HCT116 (cell line): ENCODE measurements at regions not wholly inside any gene's neighbourhood (a gene's known extent, or its start where the extent isn't known, plus 50 kb on each side); places are given as distances from the start of the nearest gene placed in this dataset.

Experiments used
- ATAC-seq: fragments of 200-7000 bp; cut with Tn5 transposase; 2 replicates; pipeline ENCODE4 v1.9.1; 2020; ENCODE audit warnings: mild to moderate bottlenecking, moderate library complexity
- BruUV-seq: library from RNA; stranded (reverse); fragments of 400-500 nt; replicated peaks from 2 replicates; lab custom pipeline; 2021; lab: Mats Ljungman, UMichigan
- CTCF ChIA-PET: fragments of 300-600 bp; sonication (Branson Sonifier 250); formaldehyde crosslinking; loops from one replicate; lab custom pipeline; 2021; ENCODE audit warnings: antibody characterized with exemption; lab: Charles Lee
- POLR2A ChIA-PET: fragments of 300-600, 350-600 bp; sonication (Branson Sonifier 250); formaldehyde crosslinking; loops from one replicate; lab custom pipeline; 2021; ENCODE audit warnings: antibody characterized with exemption; lab: Charles Lee
- RAD21 ChIA-PET, 2 experiments: fragments of 300-600 bp; sonication (Branson Sonifier 250); formaldehyde crosslinking; loops; one replicate each; lab custom pipeline; 2023; ENCODE audit warnings: low total read pairs in 2 of 2; ENCODE audit not compliant: uncharacterized antibody in 2 of 2, unreplicated experiment in 2 of 2, low non-redundant PET in 1 of 2; lab: Charles Lee
- DNase-seq: peaks from one replicate; pipeline ENCODE4 v3.0.0-alpha.2; 2010; ENCODE audit warnings: low read depth, low spot score
- H2AFZ ChIP-seq: fragments of 200-600 bp; shearing (Covaris generic), sonication (generic); 2 replicates; pipeline ENCODE4 v1.6.1; 2017; ENCODE audit warnings: low read depth, mixed run types, mixed read lengths, antibody characterized with exemption, low read length; ENCODE audit not compliant: poor library complexity, severe bottlenecking
- H3K27ac ChIP-seq: 2 replicates; pipeline ENCODE4 v1.5.1; 2012; ENCODE audit warnings: low read depth, low read length
- H3K27me3 ChIP-seq: fragments of 200-600 bp; sonication (generic); 2 replicates; pipeline ENCODE4 v1.6.1; 2016; ENCODE audit warnings: mixed run types, low read length, mixed read lengths; ENCODE audit not compliant: insufficient read depth
- H3K36me3 ChIP-seq, 2 experiments: fragments of 200-500 bp in 1 of 2; fragments of 200-600 bp in 1 of 2; sonication (Bioruptor generic) in 1 of 2; sonication (generic) in 1 of 2; 2 replicates each; pipeline versions ENCODE4 v1.5.1 to v1.6.1; 2014 to 2016; ENCODE audit warnings: low read length in 2 of 2, inconsistent platforms in 1 of 2, mixed read lengths in 1 of 2, mixed run types in 1 of 2; ENCODE audit not compliant: insufficient read depth in 2 of 2, control insufficient read depth in 1 of 2
- H3K4me1 ChIP-seq, 2 experiments: fragments of 200-600 bp in 1 of 2; sonication (generic) in 1 of 2; 2 replicates each; pipeline versions ENCODE4 v1.5.1 to v1.6.1; 2012 to 2017; ENCODE audit warnings: low read length in 2 of 2, inconsistent platforms in 1 of 2, mild to moderate bottlenecking in 1 of 2, mixed read lengths in 1 of 2, mixed run types in 1 of 2, moderate library complexity in 1 of 2; ENCODE audit not compliant: insufficient read depth in 2 of 2, control insufficient read depth in 1 of 2
- H3K4me2 ChIP-seq: fragments of 200-600 bp; sonication (generic); 2 replicates; pipeline ENCODE4 v1.6.1; 2017; ENCODE audit warnings: mixed run types, low read length, mixed read lengths
- H3K4me3 ChIP-seq, 2 experiments: fragments of 200-600 bp in 1 of 2; sonication (generic) in 1 of 2; replicated peaks in 1 of 2; 2 replicates each; pipeline ENCODE4 v1.5.1; 2011 to 2016; ENCODE audit warnings: low read length in 2 of 2, control low read depth in 1 of 2, low read depth in 1 of 2, mild to moderate bottlenecking in 1 of 2, mixed read lengths in 1 of 2, mixed run types in 1 of 2
- H3K79me2 ChIP-seq: fragments of 200-600 bp; sonication (generic); 2 replicates; pipeline ENCODE4 v1.6.1; 2017; ENCODE audit warnings: mild to moderate bottlenecking, mixed run types, low read length, moderate library complexity, mixed read lengths; ENCODE audit not compliant: insufficient read depth
- H3K9ac ChIP-seq: fragments of 200-600 bp; sonication (generic); 2 replicates; pipeline ENCODE4 v1.6.1; 2016; ENCODE audit warnings: low read length, mixed read lengths
- H3K9me2 ChIP-seq: fragments of 200-600 bp; sonication (generic), shearing (Covaris generic); 2 replicates; pipeline ENCODE4 v1.6.1; 2017; ENCODE audit warnings: mixed run types, mild to moderate bottlenecking, moderate library complexity; ENCODE audit not compliant: insufficient read depth
- H3K9me3 ChIP-seq, 2 experiments: fragments of 200-500 bp in 1 of 2; fragments of 200-600 bp in 1 of 2; sonication (Bioruptor generic) in 1 of 2; sonication (generic) in 1 of 2; 2 replicates each; pipeline ENCODE4 v1.6.1; 2014 to 2017; ENCODE audit warnings: low read length in 2 of 2, mixed read lengths in 2 of 2, inconsistent platforms in 1 of 2, low read depth in 1 of 2, mild to moderate bottlenecking in 1 of 2, mixed run types in 1 of 2, moderate library complexity in 1 of 2; ENCODE audit not compliant: control insufficient read depth in 1 of 2, insufficient read depth in 1 of 2
- H4K20me1 ChIP-seq: fragments of 200-600 bp; sonication (generic), shearing (Covaris generic); 2 replicates; pipeline ENCODE4 v1.6.1; 2017; ENCODE audit warnings: mixed run types, mild to moderate bottlenecking, moderate library complexity; ENCODE audit not compliant: insufficient read depth
- EGR1 ChIP-seq: IDR thresholded peaks from 2 replicates; pipeline ENCODE4 v1.6.1; 2012; ENCODE audit warnings: low read depth
- ELF1 ChIP-seq: IDR thresholded peaks from 2 replicates; pipeline ENCODE4 v1.6.1; 2012; ENCODE audit warnings: low read depth, borderline replicate concordance
- EZH2 ChIP-seq: fragments of 200-600 bp; sonication (generic); IDR thresholded peaks from 2 replicates; pipeline ENCODE4 v1.6.1; 2017; ENCODE audit warnings: antibody characterized with exemption, mixed run types
- FOSL1 ChIP-seq: IDR thresholded peaks from 2 replicates; pipeline ENCODE4 v1.6.1; 2012; ENCODE audit warnings: low read depth
- JUND ChIP-seq: IDR thresholded peaks from 2 replicates; pipeline ENCODE4 v1.6.1; 2012
- SP1 ChIP-seq: IDR thresholded peaks from 2 replicates; pipeline ENCODE4 v1.6.1; 2012; ENCODE audit warnings: low read depth
- ZNF274 ChIP-seq: fragments of 200-500 bp; sonication (Bioruptor generic); IDR thresholded peaks from 2 replicates; pipeline ENCODE4 v1.6.1; 2014; ENCODE audit warnings: mild to moderate bottlenecking, low read depth, low read length, inconsistent platforms
- intact Hi-C: fragments of 100-400 bp; cut with micrococcal nuclease; formaldehyde crosslinking; loops from 2 replicates; pipeline ENCODE4 v1.10.0; 2022
- TF ChIP-seq, protein P1 (sequence below): IDR thresholded peaks from 2 replicates; pipeline ENCODE4 v1.6.1; 2011; ENCODE audit warnings: mild to moderate bottlenecking, low read length, moderate library complexity; ENCODE audit not compliant: insufficient replicate concordance; ENCODE audit errors: extremely low read depth

DNA sequence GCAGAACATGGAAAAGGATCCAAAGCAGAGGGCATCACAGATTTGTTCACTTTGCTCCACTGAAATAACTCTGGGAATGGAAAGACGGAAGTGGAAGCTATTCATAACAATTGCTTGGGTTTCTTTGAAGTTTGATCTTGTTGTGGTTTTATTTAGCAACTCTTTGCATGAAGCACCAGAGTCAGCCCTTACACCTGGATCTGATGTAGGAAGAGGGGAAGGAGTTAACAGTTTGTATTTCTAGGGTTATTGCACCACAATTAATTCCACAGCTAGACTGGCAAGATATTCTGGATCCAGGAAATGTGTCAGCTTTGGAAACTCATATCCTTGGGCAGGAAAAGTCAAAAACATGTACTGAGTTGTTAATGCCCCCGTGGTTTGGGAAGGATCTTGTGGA is 1143.4 kb downstream of the CNTNAP5 start (continued):
- TF ChIP-seq, protein P1, sequence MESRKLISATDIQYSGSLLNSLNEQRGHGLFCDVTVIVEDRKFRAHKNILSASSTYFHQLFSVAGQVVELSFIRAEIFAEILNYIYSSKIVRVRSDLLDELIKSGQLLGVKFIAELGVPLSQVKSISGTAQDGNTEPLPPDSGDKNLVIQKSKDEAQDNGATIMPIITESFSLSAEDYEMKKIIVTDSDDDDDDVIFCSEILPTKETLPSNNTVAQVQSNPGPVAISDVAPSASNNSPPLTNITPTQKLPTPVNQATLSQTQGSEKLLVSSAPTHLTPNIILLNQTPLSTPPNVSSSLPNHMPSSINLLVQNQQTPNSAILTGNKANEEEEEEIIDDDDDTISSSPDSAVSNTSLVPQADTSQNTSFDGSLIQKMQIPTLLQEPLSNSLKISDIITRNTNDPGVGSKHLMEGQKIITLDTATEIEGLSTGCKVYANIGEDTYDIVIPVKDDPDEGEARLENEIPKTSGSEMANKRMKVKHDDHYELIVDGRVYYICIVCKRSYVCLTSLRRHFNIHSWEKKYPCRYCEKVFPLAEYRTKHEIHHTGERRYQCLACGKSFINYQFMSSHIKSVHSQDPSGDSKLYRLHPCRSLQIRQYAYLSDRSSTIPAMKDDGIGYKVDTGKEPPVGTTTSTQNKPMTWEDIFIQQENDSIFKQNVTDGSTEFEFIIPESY, result no peak
- no peak for TF ChIP-seq EZH2
- no peak for TF ChIP-seq ELF1
- TF ChIP-seq, all 23 proteins: peak for 0

DNA sequence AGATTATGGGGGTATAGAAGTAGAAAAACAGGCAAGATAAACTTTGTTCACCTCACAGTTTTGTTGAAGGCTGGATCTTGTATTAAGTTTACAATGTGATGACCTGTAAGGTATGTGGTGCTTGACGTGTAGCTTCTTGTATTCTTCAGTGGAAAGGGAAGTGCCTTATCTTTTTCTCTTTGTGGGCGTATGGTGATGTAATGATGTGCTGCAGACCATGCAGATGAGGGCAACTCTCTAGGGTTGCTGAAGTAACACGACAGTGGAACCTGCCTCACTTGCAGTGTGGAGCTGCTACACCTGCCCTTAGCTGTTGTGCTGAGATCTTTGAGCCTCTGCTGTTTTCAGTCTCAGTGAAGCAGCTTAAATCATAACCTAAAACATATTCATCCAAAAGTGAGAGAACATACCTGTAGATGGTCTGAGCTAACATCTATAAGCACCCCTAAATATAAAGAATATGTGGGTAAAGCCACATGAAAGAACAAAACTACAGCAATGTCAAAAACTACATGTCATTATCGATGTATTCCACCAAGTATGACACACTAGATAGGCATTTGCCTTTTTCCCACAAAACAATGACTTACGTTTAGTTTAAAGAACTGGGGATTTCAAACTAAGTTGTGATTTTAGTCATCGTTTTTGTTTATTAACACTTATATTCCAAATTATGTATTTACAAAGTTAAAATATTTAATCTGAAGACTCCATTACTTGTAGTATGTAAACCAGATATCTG is 1144.1 kb downstream of the CNTNAP5 start:
- Histone ChIP-seq H3K27ac (no peak overlapping the region), H3K4me1 (no peaks in the 10 kb centered on the region), H3K9ac (no peak overlapping the region), H3K27me3 (no peaks in the 10 kb centered on the region), H3K36me3 (no peaks in the 10 kb centered on the region; a peak in 1 of 4 replicates), H3K79me2 (no peaks in the 10 kb centered on the region), H3K9me2 (no peaks in the 10 kb centered on the region), H2AFZ (no peak overlapping the region), H3K4me2 (no peak overlapping the region), H3K9me3 (peaks cover 4 to 21% of the 10 kb centered on the region in 2 experiments; a peak in 3 of 4 replicates), H4K20me1 (no peaks in the 10 kb centered on the region), H3K4me3 (no peak overlapping the region)
- ChIA-PET CTCF (no interaction called here), RAD21 (no interaction called here), POLR2A (no interaction called here)
- ATAC-seq, result no peak
- no TSS peak for BruUV-seq
- no peak for DNase-seq
- TF ChIP-seq ZNF274, result no peak
- no peak for TF ChIP-seq EGR1
- no peak for TF ChIP-seq JUND
- TF ChIP-seq SP1, result no peak
- no peak for TF ChIP-seq FOSL1
- intact Hi-C loops, result no loop called here
